ENCODE measurements at regions not wholly inside any gene's neighbourhood (a gene's known extent, or its start where the extent isn't known, plus 50 kb on each side); places are given as distances from the start of the nearest gene placed in this dataset.

DNA sequence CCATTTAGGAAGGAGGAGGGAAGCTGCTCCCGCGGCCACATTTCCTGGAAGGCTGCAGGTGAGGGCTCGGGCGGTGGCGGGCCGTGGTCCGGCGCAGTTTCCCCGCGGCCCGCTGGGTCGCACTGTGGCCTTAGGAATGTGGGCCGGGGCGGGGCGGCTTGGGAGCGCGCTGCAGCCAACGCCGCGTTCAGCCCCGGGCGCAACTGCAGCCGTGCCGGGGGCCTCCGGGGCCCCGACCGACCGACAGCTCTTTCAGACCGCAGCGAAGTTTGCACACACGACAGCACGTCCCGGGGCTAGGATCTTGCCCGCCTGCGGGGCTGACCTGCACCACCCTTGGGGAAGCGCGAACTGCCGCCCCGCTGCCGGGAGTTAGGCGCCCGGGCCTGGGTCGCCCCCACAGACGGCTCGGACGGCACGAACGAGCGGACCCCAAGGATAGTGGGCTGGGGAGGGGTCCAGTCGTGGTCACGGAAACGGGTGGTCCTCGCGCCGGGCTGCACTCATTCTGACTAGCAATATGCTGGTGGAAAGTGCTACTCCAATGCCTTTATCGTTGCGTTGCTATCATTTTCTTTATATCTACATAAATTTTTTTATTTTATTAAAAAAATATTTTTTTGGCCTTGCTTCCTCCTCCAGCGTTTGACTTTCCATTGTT lies 69.9 kb upstream of the DLX2 start:
- H3K9me3 ChIP-seq (ENCODE audit: low read depth, low read length): no peaks in the 10 kb centered on the region
- TF ChIP-seq EZH2 (IDR thresholded peaks at IDR 0.05) (no peak), FOXP2 (optimal IDR thresholded peaks at IDR 0.05; ENCODE audit: control extremely low read depth, extremely low read length, insufficient read depth) (no peak), POLR2AphosphoS5 (IDR thresholded peaks at IDR 0.05; ENCODE audit: borderline replicate concordance, low read depth, low read length) (no peak)
- no peak overlapping the region for H3K27ac ChIP-seq
- H3K4me3 ChIP-seq: no peak overlapping the region
- no peaks in the 10 kb centered on the region for H3K36me3 ChIP-seq (ENCODE audit: insufficient read depth, low read length)
- no peak for DNase-seq (ENCODE audit: low read depth, low spot score)
- H3K9ac ChIP-seq (ENCODE audit: insufficient read length): no peak overlapping the region

DNA sequence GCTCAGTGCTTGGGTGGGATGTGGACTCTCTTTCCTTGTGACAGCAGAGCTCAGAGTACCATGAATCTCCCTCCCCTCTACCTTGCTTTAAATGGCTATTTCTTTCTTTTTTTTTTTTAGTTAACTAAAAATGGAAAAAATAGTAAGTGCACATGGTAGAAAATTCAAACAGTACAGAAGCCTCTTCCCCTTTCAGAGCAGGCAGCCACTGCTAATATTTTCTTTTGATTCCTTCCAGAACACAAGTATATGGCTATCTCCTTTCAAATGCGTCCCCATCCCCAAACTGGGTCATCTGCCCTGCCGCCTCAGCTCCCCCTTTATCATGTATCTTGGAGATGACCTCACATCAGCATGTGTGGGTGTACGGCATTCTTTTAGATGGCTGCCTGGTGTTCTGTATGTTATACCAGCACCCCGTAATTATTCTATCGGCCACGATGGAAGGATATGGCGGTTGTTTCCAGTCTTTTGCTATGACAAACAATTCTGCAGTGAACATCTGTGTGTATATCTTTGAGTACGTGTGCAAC lies 70.5 kb upstream of the DLX2 start:
- TF ChIP-seq POLR2AphosphoS5 (IDR thresholded peaks at IDR 0.05; ENCODE audit: borderline replicate concordance, low read depth, low read length) (no peak), EZH2 (IDR thresholded peaks at IDR 0.05) (no peak), FOXP2 (optimal IDR thresholded peaks at IDR 0.05; ENCODE audit: control extremely low read depth, extremely low read length, insufficient read depth) (no peak)
- Histone ChIP-seq H3K4me3 (no peak overlapping the region), H3K9ac (ENCODE audit: insufficient read length) (no peak overlapping the region), H3K9me3 (ENCODE audit: low read depth, low read length) (no peaks in the 10 kb centered on the region), H3K27ac (no peak overlapping the region), H3K36me3 (ENCODE audit: insufficient read depth, low read length) (no peaks in the 10 kb centered on the region)
- DNase-seq (ENCODE audit: low read depth, low spot score): no peak

DNA sequence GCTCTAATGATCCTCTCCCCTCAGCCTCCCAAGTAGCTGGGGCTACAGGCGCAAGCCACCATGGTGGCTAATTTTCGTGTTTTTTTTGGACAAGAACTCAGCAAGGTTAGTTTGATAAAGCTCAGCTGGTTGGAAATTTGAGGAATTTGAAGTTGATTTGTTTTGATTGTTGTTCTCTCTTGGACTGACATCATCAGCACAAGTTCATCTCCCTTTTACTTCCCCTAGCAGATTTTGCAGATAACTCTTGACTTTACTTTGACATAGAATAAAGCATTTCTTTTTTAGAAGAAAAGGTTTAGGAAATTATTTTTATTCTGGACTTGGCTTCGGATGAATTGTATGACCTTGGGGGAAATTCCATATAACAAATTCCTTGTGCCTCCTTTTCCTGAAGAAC lies 74.9 kb upstream of the DLX2 start:
- Histone ChIP-seq H3K36me3 (ENCODE audit: insufficient read depth, low read length) (no peaks in the 10 kb centered on the region), H3K9ac (ENCODE audit: insufficient read length) (no peak overlapping the region), H3K4me3 (no peak overlapping the region), H3K27ac (no peak overlapping the region), H3K9me3 (ENCODE audit: low read depth, low read length) (no peaks in the 10 kb centered on the region)
- TF ChIP-seq POLR2AphosphoS5 (IDR thresholded peaks at IDR 0.05; ENCODE audit: borderline replicate concordance, low read depth, low read length): no peak
- TF ChIP-seq FOXP2 (optimal IDR thresholded peaks at IDR 0.05; ENCODE audit: control extremely low read depth, extremely low read length, insufficient read depth): no peak
- no peak for TF ChIP-seq EZH2 (IDR thresholded peaks at IDR 0.05)
- DNase-seq (ENCODE audit: low read depth, low spot score): no peak

DNA sequence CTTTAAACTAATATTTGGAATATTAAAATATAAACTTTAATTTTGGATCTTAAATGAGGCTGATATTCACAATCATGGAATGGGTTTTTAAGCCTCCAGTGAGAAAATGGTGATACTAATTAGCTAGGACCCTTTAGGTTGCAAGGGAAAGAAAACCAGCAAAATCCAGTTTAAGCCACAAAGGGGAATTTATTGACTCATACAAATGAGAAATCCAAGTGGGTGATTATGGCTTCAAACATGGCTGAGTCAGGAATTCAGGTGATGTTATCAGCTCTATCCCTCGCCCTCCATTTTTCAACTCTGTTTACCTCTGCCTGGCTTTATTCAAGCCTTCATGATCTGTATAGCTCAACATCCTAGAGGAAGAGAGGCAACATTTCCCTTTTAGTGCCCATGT lies 75.3 kb upstream of the DLX2 start:
- no peak overlapping the region for H3K4me3 ChIP-seq
- no peaks in the 10 kb centered on the region for H3K9me3 ChIP-seq (ENCODE audit: low read depth, low read length)
- H3K36me3 ChIP-seq (ENCODE audit: insufficient read depth, low read length): no peaks in the 10 kb centered on the region
- TF ChIP-seq POLR2AphosphoS5 (IDR thresholded peaks at IDR 0.05; ENCODE audit: borderline replicate concordance, low read depth, low read length) (no peak), FOXP2 (optimal IDR thresholded peaks at IDR 0.05; ENCODE audit: control extremely low read depth, extremely low read length, insufficient read depth) (no peak), EZH2 (IDR thresholded peaks at IDR 0.05) (no peak)
- no peak overlapping the region for H3K9ac ChIP-seq (ENCODE audit: insufficient read length)
- no peak overlapping the region for H3K27ac ChIP-seq
- DNase-seq (ENCODE audit: low read depth, low spot score): no peak

DNA sequence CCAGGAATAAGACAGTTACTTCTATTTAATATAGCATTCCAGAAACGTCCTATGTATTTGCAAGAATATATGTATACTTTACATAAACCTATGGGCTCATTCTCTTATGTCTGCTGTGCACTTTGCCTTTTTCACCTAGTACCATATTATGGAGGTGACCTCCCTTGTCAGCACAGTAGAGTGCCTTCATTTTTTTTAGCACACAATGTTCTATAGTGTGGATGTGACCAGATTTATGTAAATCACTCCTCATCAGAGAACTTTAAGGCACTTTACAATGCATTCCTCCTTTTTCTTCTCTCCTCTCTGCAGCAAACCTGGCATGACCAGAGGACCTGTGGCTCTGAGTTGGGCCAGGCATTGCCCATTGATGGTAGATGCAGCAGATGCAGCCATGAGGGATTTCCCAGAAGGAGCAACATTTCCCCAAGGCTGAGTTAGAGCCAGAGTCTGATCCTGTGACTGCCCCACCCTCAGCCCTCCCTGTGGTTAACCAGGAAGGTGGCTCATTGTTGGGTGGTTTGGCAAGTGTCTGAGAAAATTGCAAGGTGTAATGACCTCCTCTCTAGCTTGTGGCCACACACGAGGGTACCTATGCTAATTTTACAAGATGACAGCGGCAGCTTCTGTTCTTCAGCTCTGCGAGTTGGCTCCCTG lies 76.5 kb upstream of the DLX2 start:
- Histone ChIP-seq H3K9ac (ENCODE audit: insufficient read length) (no peak overlapping the region), H3K9me3 (ENCODE audit: low read depth, low read length) (no peaks in the 10 kb centered on the region), H3K27ac (no peak overlapping the region), H3K4me3 (no peak overlapping the region), H3K36me3 (ENCODE audit: insufficient read depth, low read length) (no peaks in the 10 kb centered on the region)
- no peak for TF ChIP-seq FOXP2 (optimal IDR thresholded peaks at IDR 0.05; ENCODE audit: control extremely low read depth, extremely low read length, insufficient read depth)
- DNase-seq (ENCODE audit: low read depth, low spot score): no peak

DNA sequence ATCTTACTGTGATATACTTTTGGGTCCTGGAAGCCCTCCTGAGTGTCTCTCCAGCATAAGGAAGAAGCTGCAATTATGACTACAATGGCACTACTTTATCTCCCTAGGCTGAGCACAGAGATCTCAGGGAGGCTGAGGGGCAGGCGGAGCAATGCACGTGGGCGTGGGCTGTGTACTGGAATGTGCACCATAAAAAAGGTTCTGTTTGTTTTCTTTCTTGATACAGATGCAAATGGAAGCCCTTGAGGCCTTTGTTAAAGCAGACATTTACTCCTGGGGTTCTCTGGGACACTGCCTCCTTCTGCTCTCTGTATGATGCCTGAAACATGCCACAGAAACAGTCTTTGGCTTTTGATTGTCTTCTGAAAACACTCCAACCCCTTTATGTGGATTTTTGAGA lies 79.1 kb upstream of the DLX2 start:
- TF ChIP-seq POLR2AphosphoS5 (IDR thresholded peaks at IDR 0.05; ENCODE audit: borderline replicate concordance, low read depth, low read length) (no peak), EZH2 (IDR thresholded peaks at IDR 0.05) (no peak), FOXP2 (optimal IDR thresholded peaks at IDR 0.05; ENCODE audit: control extremely low read depth, extremely low read length, insufficient read depth) (no peak)
- H3K36me3 ChIP-seq (ENCODE audit: insufficient read depth, low read length): no peaks in the 10 kb centered on the region
- H3K9me3 ChIP-seq (ENCODE audit: low read depth, low read length): no peaks in the 10 kb centered on the region
- H3K9ac ChIP-seq (ENCODE audit: insufficient read length): no peak overlapping the region
- no peak for DNase-seq (ENCODE audit: low read depth, low spot score)
- no peak overlapping the region for H3K4me3 ChIP-seq
- H3K27ac ChIP-seq: no peak overlapping the region

DNA sequence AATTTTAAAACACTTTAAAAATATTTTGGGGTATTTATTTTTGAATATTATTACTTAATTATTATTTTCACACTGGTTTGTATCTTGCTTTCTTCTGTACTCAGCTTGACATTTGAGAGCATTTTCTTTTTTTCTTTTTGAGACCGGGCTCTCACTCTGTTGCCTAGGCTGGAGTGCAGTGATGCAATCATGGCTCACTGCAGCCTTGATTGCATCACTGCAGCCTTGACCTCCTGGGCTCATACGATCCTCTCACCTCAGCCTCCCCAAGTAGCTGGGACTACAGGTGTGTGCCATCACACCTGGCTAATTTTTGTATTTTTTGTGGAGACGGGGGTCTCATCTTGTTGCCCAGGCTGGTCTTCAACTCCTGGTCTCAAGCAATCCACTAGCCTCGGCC lies 79.9 kb upstream of the DLX2 start:
- Histone ChIP-seq H3K36me3 (ENCODE audit: insufficient read depth, low read length) (no peaks in the 10 kb centered on the region), H3K4me3 (no peak overlapping the region), H3K27ac (no peak overlapping the region), H3K9me3 (ENCODE audit: low read depth, low read length) (no peaks in the 10 kb centered on the region), H3K9ac (ENCODE audit: insufficient read length) (no peak overlapping the region)
- DNase-seq (ENCODE audit: low read depth, low spot score): no peak
- TF ChIP-seq POLR2AphosphoS5 (IDR thresholded peaks at IDR 0.05; ENCODE audit: borderline replicate concordance, low read depth, low read length) (no peak), FOXP2 (optimal IDR thresholded peaks at IDR 0.05; ENCODE audit: control extremely low read depth, extremely low read length, insufficient read depth) (no peak), EZH2 (IDR thresholded peaks at IDR 0.05) (no peak)

DNA sequence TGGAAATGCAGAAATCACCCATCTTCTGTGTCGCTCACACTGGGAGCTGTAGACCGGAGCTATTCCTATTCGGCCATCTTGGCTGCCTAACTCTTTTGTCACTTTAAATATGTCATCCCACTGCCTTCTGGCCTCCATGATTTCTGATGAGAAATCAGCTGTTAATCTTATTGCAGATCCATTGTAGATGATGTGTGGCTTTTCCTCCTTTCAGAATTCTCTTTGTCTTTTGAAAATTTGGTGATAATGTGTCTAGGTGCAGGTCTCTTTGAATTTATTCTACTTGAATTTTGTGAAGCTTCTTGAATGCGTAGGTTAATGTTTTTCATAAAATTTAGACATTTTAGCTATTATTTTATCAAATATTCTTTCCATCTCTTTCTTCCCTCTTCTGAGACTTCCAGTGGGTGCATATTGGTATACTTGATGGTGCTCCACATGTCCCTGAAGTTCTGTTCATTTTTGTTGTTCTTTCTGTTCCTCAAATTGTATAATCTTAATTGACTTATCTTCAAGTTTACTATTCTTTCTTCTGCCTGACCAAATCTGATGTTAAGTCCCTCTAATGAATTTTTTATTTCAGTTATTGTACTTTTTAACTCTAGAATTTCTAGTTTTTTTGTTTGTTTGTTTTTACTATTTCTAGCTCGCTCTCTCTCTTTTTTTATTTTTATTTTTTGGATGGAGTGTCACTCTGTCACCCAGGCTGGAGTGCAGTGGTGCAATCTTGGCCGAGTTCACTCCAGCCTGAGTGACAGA lies 90.8 kb upstream of the DLX2 start:
- no peak for DNase-seq (ENCODE audit: low read depth, low spot score)
- no peak for TF ChIP-seq FOXP2 (optimal IDR thresholded peaks at IDR 0.05; ENCODE audit: control extremely low read depth, extremely low read length, insufficient read depth)
- no peak for TF ChIP-seq POLR2AphosphoS5 (IDR thresholded peaks at IDR 0.05; ENCODE audit: borderline replicate concordance, low read depth, low read length)
- TF ChIP-seq EZH2 (IDR thresholded peaks at IDR 0.05): no peak
- Histone ChIP-seq H3K9ac (ENCODE audit: insufficient read length) (no peak overlapping the region), H3K36me3 (ENCODE audit: insufficient read depth, low read length) (no peaks in the 10 kb centered on the region), H3K9me3 (ENCODE audit: low read depth, low read length) (peaks cover 6% of the 10 kb centered on the region; the same call in 1 of the 2 replicates), H3K27ac (no peak overlapping the region), H3K4me3 (no peak overlapping the region)

Measured in SK-N-MC (cell line).